Heart left ventricle (tissue), 16 donors: ENCODE measurements at regions not wholly inside any gene's neighbourhood (a gene's known extent, or its start where the extent isn't known, plus 50 kb on each side); places are given as distances from the start of the nearest gene placed in this dataset.

Experiments used
- ATAC-seq, 4 donors: fragments of 200-7000 bp; cut with Tn5 transposase; one replicate each; pipeline ENCODE4 v1.9.1; 2020 to 2022; ENCODE audit warnings: moderate library complexity in 4 of 4, mild to moderate bottlenecking in 3 of 4, moderate number of reproducible peaks in 1 of 4
- DNase-seq, 5 donors: peaks; one replicate each; pipeline ENCODE4 v3.0.0-alpha.2; 2020
- H3K27ac ChIP-seq, 12 donors: fragments of 200-600 bp; sonication (generic) in 4 of 12; one replicate each; pipeline versions ENCODE4 v1.5.0 to v1.8.0; 2016 to 2022; ENCODE audit warnings: mild to moderate bottlenecking in 2 of 12
- H3K27me3 ChIP-seq, 9 donors: fragments of 200-600 bp; sonication (generic) in 2 of 9; one replicate each; pipeline versions ENCODE4 v1.5.1 to v1.8.0; 2016 to 2022; ENCODE audit warnings: mild to moderate bottlenecking in 3 of 9
- H3K36me3 ChIP-seq, 9 donors: fragments of 200-600 bp; sonication (generic) in 2 of 9; one replicate each; pipeline versions ENCODE4 v1.5.0 to v1.8.0; 2018 to 2022; ENCODE audit warnings: mild to moderate bottlenecking in 2 of 9
- H3K4me1 ChIP-seq, 12 donors: fragments of 200-600 bp; sonication (generic) in 4 of 12; one replicate each; pipeline versions ENCODE4 v1.5.0 to v1.8.0; 2016 to 2022; ENCODE audit warnings: mild to moderate bottlenecking in 3 of 12
- H3K4me3 ChIP-seq, 12 donors: fragments of 200-600 bp; sonication (generic) in 4 of 12; one replicate each; pipeline versions ENCODE4 v1.5.0 to v1.8.0; 2017 to 2022; ENCODE audit warnings: mild to moderate bottlenecking in 9 of 12, moderate library complexity in 4 of 12
- H3K9me3 ChIP-seq, 12 donors: fragments of 200-600 bp; sonication (generic) in 4 of 12; one replicate each; pipeline versions ENCODE4 v1.5.0 to v1.8.0; 2016 to 2022; ENCODE audit warnings: mild to moderate bottlenecking in 1 of 12
- POLR2A ChIP-seq, 2 donors: fragments of 450-650 bp; IDR thresholded peaks; one replicate each; pipeline ENCODE4 v1.6.1; 2017; ENCODE audit warnings: antibody characterized with exemption in 2 of 2, mild to moderate bottlenecking in 2 of 2, moderate library complexity in 2 of 2
- WGBS, 4 donors: extraction: QIAGEN DNeasy Blood & Tissue Kit in 2 of 4; methylation state at CpG; one replicate each; pipeline versions ENCODE4 v1.1.5 to v1.1.7; 2013 to 2018; 5-methylcytosine and 5-hydroxymethylcytosine counted together
- intact Hi-C, 10 donors: fragments of 100-400 bp; cut with DNase I; formaldehyde crosslinking; loops; one replicate each; pipeline versions ENCODE4 v1.11.1 to v1.14.2; 2022
- TF ChIP-seq, protein P1 (sequence below), 12 donors: fragments of 200-600 bp; sonication (generic) in 4 of 12; IDR thresholded peaks; one replicate each; pipeline versions ENCODE4 v1.5.0 to v1.8.0; 2018 to 2022; ENCODE audit warnings: antibody characterized with exemption in 12 of 12, mild to moderate bottlenecking in 5 of 12
- donor health status: ischemic (EF 13 %, LVEDD 7.1; RV severe dilation, severe dysfunction).
- donor health status: healthy with polysubstance abuse.
- donor health status: DM: no; HTN: yes; CAD: no.
- donor health status: DM: no; HTN: no; CAD: no.
- donor health status: ischemic (EF 25% LVEDD 6.9; RV normal size, moderate dysfunction).
- donor health status: ischemic (EF 25% LVEDD 5.7; RV mildly dilated, moderate dysfunction).
- donor health status: healthy.
- donor health status: DM: yes; HTN: yes; CAD: no.
- donor health status: ischemic (EF 35%, LVEDD 5.7; RV mildly dilated, moderate dysfunction).
- donor health status: nonischemic (EF 11% LVEDD 7.7; RV severe dilation, severe dysfunction).
- donor health status: DM: yes; HTN: yes; CAD: no.
- donor health status: PGD.
- donor health status: ischemic (EF 29% LVEDD 5.4; RV normal size, mild dysfunction).
- donor health status: nonischemic (EF 23%, LVEDD 6.1; RV moderate dilation, normal function).

DNA sequence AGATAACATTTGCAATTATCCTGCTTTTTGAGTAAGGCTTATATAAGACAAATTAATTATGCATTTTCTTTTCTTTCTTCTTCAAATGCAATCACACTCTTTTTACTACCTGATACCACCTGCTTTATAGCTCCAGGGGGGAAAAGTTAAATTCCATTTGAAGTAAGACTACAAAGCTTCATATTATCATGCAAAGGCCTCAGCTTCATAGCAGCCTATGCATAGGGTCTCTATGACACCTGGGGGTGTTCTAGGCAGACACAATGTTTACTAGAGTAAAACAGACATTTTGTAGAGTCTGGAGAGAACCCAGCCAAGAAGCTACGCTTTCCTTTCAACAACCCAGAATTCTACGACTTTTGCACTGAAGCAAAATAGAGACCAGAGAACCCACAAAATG lies 148.0 kb downstream of the MCHR2 start:
- H3K9me3 ChIP-seq, result no peaks in the 10 kb centered on the region
- peaks cover 0 to 2% (median 0%) of the 10 kb centered on the region in 9 donors for H3K27me3 ChIP-seq
- H3K27ac ChIP-seq, result no peak overlapping the region
- no peaks in the 10 kb centered on the region for H3K36me3 ChIP-seq
- TF ChIP-seq, protein P1, sequence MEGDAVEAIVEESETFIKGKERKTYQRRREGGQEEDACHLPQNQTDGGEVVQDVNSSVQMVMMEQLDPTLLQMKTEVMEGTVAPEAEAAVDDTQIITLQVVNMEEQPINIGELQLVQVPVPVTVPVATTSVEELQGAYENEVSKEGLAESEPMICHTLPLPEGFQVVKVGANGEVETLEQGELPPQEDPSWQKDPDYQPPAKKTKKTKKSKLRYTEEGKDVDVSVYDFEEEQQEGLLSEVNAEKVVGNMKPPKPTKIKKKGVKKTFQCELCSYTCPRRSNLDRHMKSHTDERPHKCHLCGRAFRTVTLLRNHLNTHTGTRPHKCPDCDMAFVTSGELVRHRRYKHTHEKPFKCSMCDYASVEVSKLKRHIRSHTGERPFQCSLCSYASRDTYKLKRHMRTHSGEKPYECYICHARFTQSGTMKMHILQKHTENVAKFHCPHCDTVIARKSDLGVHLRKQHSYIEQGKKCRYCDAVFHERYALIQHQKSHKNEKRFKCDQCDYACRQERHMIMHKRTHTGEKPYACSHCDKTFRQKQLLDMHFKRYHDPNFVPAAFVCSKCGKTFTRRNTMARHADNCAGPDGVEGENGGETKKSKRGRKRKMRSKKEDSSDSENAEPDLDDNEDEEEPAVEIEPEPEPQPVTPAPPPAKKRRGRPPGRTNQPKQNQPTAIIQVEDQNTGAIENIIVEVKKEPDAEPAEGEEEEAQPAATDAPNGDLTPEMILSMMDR (IDR thresholded peaks at IDR 0.05), result no peak
- no peak for TF ChIP-seq POLR2A (IDR thresholded peaks at IDR 0.05)
- intact Hi-C loops, result loop anchor here in 1 of 10 donors (10.0 kb wide), 1 partner anchor 609 kb away; no protein-coding TSS in a partner anchor
- H3K4me3 ChIP-seq, result no peak overlapping the region
- 64 to 86% (median 79%) methylated on average over 2 of the region's 2 CpGs for WGBS, 4 donors
- ATAC-seq (no peak), DNase-seq (no peak)
- H3K4me1 ChIP-seq, result no peaks in the 10 kb centered on the region

DNA sequence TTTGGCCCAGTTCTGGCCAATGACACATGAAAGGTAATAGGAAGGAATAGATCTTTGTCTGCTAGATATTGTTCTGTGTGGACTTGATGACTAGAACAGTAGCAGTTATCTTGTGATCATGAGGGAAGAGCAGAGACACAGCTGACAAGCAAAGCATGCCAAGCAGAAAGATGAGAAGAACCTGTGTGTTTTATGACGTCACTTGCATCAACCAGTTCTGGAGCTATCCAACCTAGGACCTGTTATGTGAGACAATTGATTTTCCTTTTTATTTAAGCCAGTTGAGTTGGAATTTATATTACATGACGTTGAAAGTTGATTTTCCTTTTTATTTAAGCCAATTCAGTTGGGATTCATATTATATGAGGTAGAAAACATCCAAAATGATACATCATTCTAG lies 143.2 kb downstream of the MCHR2 start:
- 57 to 70% (median 63%) methylated on average over 2 of the region's 2 CpGs for WGBS, 4 donors
- DNase-seq (no peak), ATAC-seq (no peak)
- Histone ChIP-seq H3K4me1 (no peaks in the 10 kb centered on the region), H3K27ac (no peak overlapping the region), H3K4me3 (no peak overlapping the region), H3K27me3 (peaks cover 0 to 3% (median 0%) of the 10 kb centered on the region in 9 donors), H3K9me3 (no peaks in the 10 kb centered on the region), H3K36me3 (no peaks in the 10 kb centered on the region)
- intact Hi-C loops, result no loop called here
- no peak for TF ChIP-seq POLR2A (IDR thresholded peaks at IDR 0.05)
- TF ChIP-seq, protein P1 (IDR thresholded peaks at IDR 0.05), result no peak

DNA sequence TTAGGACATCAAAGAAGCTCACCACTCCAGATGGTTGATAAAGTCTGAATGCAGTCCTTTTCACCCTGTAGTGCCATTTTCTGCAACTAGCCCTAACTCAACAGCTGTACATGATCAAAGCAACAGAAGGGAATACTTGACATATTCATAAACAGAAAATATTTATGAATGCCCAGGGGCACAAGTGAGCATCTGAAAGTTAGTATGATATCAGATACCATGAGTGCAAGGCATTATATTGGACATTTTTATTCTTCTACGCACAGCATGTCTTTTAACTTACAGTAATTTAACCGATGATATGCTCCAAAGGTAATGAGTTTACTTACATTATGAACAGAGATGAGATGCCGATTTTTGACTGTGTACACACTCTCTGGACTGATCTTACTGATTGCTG lies 142.0 kb downstream of the MCHR2 start:
- no peak overlapping the region for H3K4me3 ChIP-seq
- H3K27me3 ChIP-seq, result peaks cover 0 to 3% (median 0%) of the 10 kb centered on the region in 9 donors
- ATAC-seq (no peak), DNase-seq (no peak)
- no peak for TF ChIP-seq POLR2A (IDR thresholded peaks at IDR 0.05)
- TF ChIP-seq, protein P1 (IDR thresholded peaks at IDR 0.05), result no peak
- H3K27ac ChIP-seq, result no peak overlapping the region
- H3K4me1 ChIP-seq, result no peaks in the 10 kb centered on the region
- no peaks in the 10 kb centered on the region for H3K9me3 ChIP-seq
- intact Hi-C loops, result no loop called here
- WGBS, 4 donors, result 84 to 89% (median 87%) methylated on average over 3 of the region's 3 CpGs
- no peaks in the 10 kb centered on the region for H3K36me3 ChIP-seq

DNA sequence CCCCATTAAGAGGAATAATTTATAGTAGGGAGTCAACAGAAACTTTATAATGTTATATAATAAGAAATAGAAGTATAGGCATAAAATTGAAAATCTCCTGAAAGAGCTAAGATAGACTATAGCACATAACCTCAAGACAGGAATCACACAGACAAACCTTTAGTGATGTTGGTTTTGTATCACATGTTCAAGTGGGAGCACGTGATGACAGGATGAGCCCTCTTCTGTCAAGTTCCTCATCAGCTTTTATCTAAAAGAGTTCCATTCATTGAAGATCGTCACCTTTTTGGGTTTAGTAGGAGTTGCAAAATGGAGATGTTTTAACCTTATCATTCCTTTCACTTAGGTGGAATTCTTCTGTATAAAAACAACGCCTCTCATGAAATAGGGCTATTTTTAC lies 127.0 kb downstream of the MCHR2 start:
- no peak for TF ChIP-seq POLR2A (IDR thresholded peaks at IDR 0.05)
- TF ChIP-seq, protein P1 (IDR thresholded peaks at IDR 0.05), result no peak
- no peak overlapping the region for H3K27ac ChIP-seq
- no peaks in the 10 kb centered on the region for H3K9me3 ChIP-seq
- H3K4me3 ChIP-seq, result no peak overlapping the region
- intact Hi-C loops, result loop anchor here in 8 of 10 donors (5.0 to 10.0 kb wide), 3 partner anchors 230 to 798 kb away; no protein-coding TSS in a partner anchor
- H3K36me3 ChIP-seq, result no peaks in the 10 kb centered on the region
- DNase-seq, result no peak
- peaks cover 0 to 4% (median 0%) of the 10 kb centered on the region in 12 donors for H3K4me1 ChIP-seq
- 18 to 24% (median 23%) methylated on average over 3 of the region's 3 CpGs for WGBS, 4 donors
- H3K27me3 ChIP-seq, result peaks cover 0 to 11% (median 0%) of the 10 kb centered on the region in 9 donors
- no peak for ATAC-seq
